T-helper 1 cell treated with Interleukin-12 subunit alpha and Interleukin-12 subunit beta and Interleukin-4 antibody, amounts not matched to agents 30 μg/mL and 1 μg/mL, for 36 hours (primary cell): ENCODE measurements at regions not wholly inside any gene's neighbourhood (a gene's known extent, or its start where the extent isn't known, plus 50 kb on each side); places are given as distances from the start of the nearest gene placed in this dataset.

Experiments
- H3K27ac Mint-ChIP-seq: one replicate; pipeline ENCODE4 v1.8.0; 2021; ENCODE audit warnings: mild to moderate bottlenecking, mixed read lengths
- H3K27me3 Mint-ChIP-seq: one replicate; pipeline ENCODE4 v1.8.0; 2021; ENCODE audit warnings: low read depth, mixed read lengths
- H3K36me3 Mint-ChIP-seq: one replicate; pipeline ENCODE4 v1.8.0; 2021; ENCODE audit warnings: low read depth, mixed read lengths
- H3K4me1 Mint-ChIP-seq: one replicate; pipeline ENCODE4 v1.8.0; 2021; ENCODE audit warnings: low read depth, mixed read lengths
- H3K4me3 Mint-ChIP-seq: one replicate; pipeline ENCODE4 v1.8.0; 2021; ENCODE audit warnings: mild to moderate bottlenecking, moderate library complexity, mixed read lengths
- H3K9me3 Mint-ChIP-seq: one replicate; pipeline ENCODE4 v1.8.0; 2021; ENCODE audit warnings: mixed read lengths

DNA sequence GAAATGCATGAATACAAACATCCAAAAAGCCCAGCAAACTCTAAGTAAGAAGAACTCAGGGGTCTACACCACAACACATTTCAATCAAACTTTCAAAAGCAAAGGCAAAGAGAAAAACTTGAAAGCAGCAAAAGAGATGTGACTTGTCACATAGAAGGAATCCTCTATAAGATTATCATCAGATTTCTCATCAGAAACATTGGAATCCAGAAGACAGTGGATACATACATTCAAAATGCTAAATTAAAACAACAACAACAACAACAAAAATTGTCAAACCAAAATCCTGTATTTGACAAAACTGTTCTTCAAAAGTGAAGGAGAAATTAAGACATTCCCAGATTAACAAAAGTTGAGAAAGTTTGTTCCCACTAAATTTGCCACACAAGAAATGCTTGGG, 362.7 kb downstream of the ZNF608 start:
- Mint-ChIP-seq H3K36me3 (no peaks in the 10 kb centered on the region), H3K9me3 (peaks cover 19% of the 10 kb centered on the region), H3K4me3 (no peak overlapping the region), H3K4me1 (no peaks in the 10 kb centered on the region), H3K27ac (no peak overlapping the region), H3K27me3 (no peaks in the 10 kb centered on the region)

DNA sequence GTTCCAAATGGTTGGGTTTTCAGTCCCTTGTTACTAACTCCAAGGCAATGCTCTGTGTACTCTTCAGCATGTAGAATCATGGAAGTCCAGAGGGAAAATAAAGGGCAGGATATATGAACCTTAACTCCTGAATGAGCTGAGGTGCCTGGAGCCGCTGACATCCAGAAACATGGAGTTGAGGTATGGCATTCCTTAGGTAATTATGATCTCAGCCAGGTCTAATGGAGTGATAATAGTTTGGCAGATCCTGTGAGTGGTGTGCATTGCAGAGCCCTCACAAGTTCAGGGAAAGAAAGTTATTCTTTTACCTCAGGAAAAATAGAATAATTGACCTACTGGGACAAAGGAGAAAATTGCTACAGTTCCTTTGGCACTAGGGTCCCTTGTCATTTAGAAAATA, 369.1 kb downstream of the ZNF608 start:
- H3K27me3 Mint-ChIP-seq, result no peaks in the 10 kb centered on the region
- peaks cover 8% of the 10 kb centered on the region for H3K9me3 Mint-ChIP-seq
- no peaks in the 10 kb centered on the region for H3K4me1 Mint-ChIP-seq
- no peak overlapping the region for H3K4me3 Mint-ChIP-seq
- no peak overlapping the region for H3K27ac Mint-ChIP-seq
- no peaks in the 10 kb centered on the region for H3K36me3 Mint-ChIP-seq

- H3K36me3 Mint-ChIP-seq, result no peaks in the 10 kb centered on the region
- no peaks in the 10 kb centered on the region for H3K9me3 Mint-ChIP-seq
- H3K4me3 Mint-ChIP-seq, result no peak overlapping the region
- H3K27ac Mint-ChIP-seq, result no peak overlapping the region
- no peaks in the 10 kb centered on the region for H3K27me3 Mint-ChIP-seq
- H3K4me1 Mint-ChIP-seq, result no peaks in the 10 kb centered on the region
These were observed 372.6 kb downstream of the ZNF608 start for GRCh38 chr5:124373883-124374282.

DNA sequence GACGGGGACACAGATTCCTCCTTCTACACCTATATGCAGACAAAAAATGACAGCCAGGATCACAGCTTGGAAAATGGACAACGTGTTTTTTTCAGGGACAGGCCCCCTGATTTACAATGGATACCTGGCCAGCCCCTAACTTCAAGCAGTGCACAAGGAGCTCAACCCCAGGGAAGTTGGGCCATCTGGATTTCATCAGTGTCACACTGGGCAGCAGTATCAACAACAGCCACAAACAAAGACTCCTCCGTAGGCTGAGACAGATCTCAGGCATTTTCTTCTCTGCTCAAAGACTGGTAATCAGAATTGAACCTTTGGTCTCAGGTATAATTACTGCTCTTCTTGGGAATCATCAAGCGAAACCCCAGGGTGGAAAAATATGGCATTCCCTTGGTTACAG, 374.0 kb downstream of the ZNF608 start:
- Mint-ChIP-seq H3K4me3 (no peak overlapping the region), H3K4me1 (no peaks in the 10 kb centered on the region), H3K27me3 (no peaks in the 10 kb centered on the region), H3K27ac (no peak overlapping the region), H3K9me3 (no peaks in the 10 kb centered on the region), H3K36me3 (no peaks in the 10 kb centered on the region)

DNA sequence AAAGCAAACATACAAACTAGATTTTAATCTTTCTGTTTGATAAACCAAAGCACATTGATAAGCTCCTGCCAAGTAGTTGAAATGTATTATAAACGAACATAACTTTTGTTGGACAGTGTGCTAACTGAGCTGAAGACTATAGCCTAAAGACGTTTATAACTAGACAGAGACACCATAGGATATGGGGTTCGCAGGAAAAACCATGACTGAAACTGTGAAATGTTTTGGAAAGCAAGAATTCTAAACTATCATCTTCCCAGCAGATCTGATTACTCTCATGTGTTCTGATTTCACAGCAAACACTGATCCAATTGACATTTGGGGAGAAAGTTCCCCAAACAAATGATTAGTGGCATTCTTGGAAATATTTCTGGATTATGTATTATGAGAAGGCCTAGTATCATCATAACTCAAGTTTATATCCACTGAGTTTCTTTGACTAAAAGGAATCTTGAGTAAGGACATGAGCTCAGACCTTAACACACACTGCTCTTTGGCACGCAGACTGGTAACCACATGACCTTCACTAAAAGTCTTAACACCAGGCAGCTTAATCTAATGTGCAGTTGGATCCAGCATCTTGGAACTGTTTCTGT, 375.2 kb downstream of the ZNF608 start:
- H3K36me3 Mint-ChIP-seq, result no peaks in the 10 kb centered on the region
- H3K27ac Mint-ChIP-seq, result no peak overlapping the region
- H3K9me3 Mint-ChIP-seq, result no peaks in the 10 kb centered on the region
- no peaks in the 10 kb centered on the region for H3K27me3 Mint-ChIP-seq
- H3K4me3 Mint-ChIP-seq, result no peak overlapping the region
- H3K4me1 Mint-ChIP-seq, result no peaks in the 10 kb centered on the region

DNA sequence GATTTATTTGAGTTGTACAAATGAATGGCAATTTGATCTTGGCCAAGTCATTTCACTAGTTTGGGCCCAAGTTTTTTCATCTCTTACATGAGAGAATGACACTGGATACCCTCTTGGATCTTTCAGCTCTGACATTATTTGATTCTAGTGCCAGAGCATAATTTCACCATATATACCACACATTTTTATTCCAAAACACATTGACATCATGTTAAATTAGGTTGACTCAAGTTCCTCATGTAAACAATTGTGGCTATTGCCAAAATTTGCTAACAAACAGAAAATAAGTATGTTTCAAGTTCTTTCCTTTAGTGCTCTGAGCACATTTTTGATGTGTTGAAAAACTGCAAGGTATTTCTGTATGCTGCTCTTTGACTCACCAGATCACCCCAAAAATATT, 375.8 kb downstream of the ZNF608 start:
- no peak overlapping the region for H3K27ac Mint-ChIP-seq
- no peaks in the 10 kb centered on the region for H3K27me3 Mint-ChIP-seq
- H3K4me3 Mint-ChIP-seq, result no peak overlapping the region
- H3K36me3 Mint-ChIP-seq, result no peaks in the 10 kb centered on the region
- H3K4me1 Mint-ChIP-seq, result no peaks in the 10 kb centered on the region
- H3K9me3 Mint-ChIP-seq, result no peaks in the 10 kb centered on the region

DNA sequence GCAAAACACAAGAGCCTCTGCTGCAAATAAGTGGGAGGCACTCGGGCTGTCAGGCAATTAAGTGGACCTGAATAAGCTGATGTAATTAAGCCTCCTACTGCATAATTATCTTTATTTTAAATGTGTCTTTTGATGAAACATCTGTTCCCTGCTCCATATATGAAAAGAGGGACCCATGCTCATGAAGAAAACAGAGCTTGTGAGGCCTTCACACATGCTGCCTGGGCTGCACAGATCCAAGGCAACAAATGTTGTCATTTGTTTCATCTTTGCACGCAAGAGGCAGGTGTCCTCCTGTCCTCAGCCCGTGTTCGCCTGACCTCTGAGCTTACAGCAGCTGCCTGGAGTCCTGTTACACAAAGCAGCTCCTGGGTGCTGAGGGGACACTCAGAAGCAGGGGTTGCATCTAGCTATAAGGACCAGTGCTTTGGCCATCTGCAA, 381.1 kb downstream of the ZNF608 start:
- no peak overlapping the region for H3K4me3 Mint-ChIP-seq
- H3K36me3 Mint-ChIP-seq, result no peaks in the 10 kb centered on the region
- H3K9me3 Mint-ChIP-seq, result no peaks in the 10 kb centered on the region
- no peak overlapping the region for H3K27ac Mint-ChIP-seq
- H3K4me1 Mint-ChIP-seq, result no peaks in the 10 kb centered on the region
- no peaks in the 10 kb centered on the region for H3K27me3 Mint-ChIP-seq

DNA sequence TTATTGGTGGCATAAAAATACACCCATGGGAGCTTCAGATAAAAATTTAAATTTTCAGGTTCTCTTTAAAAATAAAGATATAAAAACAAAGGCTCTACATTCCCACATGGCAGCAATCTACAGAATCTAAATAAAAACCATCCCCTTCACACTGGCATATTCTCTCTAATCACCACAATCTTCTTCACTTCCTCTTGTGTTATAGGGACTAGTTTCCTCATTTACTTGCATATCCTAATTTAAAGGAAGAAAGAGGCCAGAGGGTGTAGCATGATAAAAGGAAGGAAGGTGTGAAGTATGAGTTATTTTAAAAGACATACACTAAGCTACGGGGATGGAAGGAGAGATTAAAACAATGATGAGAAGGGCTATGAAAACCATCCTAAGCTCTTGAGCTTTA, 390.5 kb downstream of the ZNF608 start:
- Mint-ChIP-seq H3K4me1 (no peaks in the 10 kb centered on the region), H3K9me3 (peaks cover 9% of the 10 kb centered on the region), H3K27ac (no peak overlapping the region), H3K36me3 (no peaks in the 10 kb centered on the region), H3K4me3 (no peak overlapping the region), H3K27me3 (no peaks in the 10 kb centered on the region)

GRCh38 chr5:124353016-124353415, 393.4 kb downstream of the ZNF608 start:
- Mint-ChIP-seq H3K36me3 (no peaks in the 10 kb centered on the region), H3K4me1 (no peaks in the 10 kb centered on the region), H3K9me3 (peaks cover 5% of the 10 kb centered on the region), H3K4me3 (no peak overlapping the region), H3K27ac (no peak overlapping the region), H3K27me3 (no peaks in the 10 kb centered on the region)

DNA sequence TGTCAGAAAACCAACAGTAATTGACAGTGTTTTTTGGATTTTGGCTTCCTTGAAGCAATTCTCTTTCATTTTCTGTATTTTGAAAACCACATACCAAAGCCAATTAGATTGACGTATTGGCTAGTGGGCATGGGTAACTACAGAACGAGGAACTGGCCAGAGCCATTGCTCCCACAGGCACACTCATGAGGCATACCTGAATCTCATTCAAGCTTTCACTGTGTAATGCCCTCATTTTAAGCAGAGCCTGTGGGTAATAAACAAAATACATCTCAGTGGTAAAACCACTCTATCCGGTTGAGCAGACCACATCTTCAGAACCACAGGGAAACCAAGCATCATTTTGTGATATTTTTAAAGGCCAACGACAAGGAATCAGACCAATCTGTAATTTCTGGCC, 394.1 kb downstream of the ZNF608 start:
- no peaks in the 10 kb centered on the region for H3K36me3 Mint-ChIP-seq
- no peaks in the 10 kb centered on the region for H3K27me3 Mint-ChIP-seq
- peaks cover 5% of the 10 kb centered on the region for H3K9me3 Mint-ChIP-seq
- no peak overlapping the region for H3K4me3 Mint-ChIP-seq
- H3K4me1 Mint-ChIP-seq, result no peaks in the 10 kb centered on the region
- H3K27ac Mint-ChIP-seq, result no peak overlapping the region

DNA sequence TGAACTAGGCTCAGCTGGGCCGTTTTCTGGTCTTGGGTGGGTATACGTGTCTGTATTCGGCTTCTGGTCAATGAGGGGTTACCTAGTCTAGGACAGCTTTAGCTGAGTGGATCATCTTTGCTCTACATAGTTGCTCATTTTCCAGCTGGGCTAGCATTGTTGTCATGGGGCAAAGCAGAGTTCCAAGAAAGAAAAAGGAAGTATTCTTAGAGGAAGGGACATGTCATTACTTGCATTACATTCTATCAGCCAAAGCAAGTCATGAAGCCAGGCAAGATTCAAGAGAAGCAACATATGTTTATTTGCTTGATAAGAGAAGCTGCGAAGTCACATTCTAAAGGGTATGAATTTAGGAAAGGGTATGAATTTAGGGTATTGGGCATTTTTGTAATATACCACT, 396.5 kb downstream of the ZNF608 start:
- Mint-ChIP-seq H3K9me3 (no peaks in the 10 kb centered on the region), H3K4me1 (no peaks in the 10 kb centered on the region), H3K36me3 (no peaks in the 10 kb centered on the region), H3K4me3 (no peak overlapping the region), H3K27ac (no peak overlapping the region), H3K27me3 (no peaks in the 10 kb centered on the region)

DNA sequence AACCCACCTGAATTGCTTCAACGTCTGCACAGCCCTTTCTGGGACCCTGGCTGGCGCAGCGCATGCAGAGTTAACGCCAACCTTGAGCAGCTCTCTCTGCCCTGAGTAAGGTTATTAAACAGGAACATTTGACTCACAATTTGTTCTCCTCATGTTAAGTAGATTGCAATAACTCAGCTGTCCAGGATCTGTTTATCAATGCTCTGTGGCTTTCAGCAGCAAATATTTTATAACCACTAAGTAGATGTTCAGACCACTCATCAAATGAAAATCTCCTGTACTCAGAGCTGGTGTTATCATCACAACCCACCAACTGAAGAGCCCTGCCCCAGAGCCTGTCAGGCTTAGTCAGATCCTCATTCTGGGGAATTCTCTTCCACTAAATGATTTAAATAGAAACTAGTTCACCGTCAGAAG, 403.0 kb downstream of the ZNF608 start:
- Mint-ChIP-seq H3K36me3 (no peaks in the 10 kb centered on the region), H3K4me3 (no peak overlapping the region), H3K27me3 (no peaks in the 10 kb centered on the region), H3K27ac (no peak overlapping the region), H3K4me1 (no peaks in the 10 kb centered on the region), H3K9me3 (no peaks in the 10 kb centered on the region)

- Mint-ChIP-seq H3K4me1 (no peaks in the 10 kb centered on the region), H3K36me3 (no peaks in the 10 kb centered on the region), H3K27ac (no peak overlapping the region), H3K27me3 (no peaks in the 10 kb centered on the region), H3K4me3 (no peak overlapping the region), H3K9me3 (no peaks in the 10 kb centered on the region)
These were observed 403.5 kb downstream of the ZNF608 start for GRCh38 chr5:124342986-124343385.

GRCh38 chr5:124342584-124342983, 403.9 kb downstream of the ZNF608 start:
- H3K4me3 Mint-ChIP-seq, result no peak overlapping the region
- H3K27ac Mint-ChIP-seq, result no peak overlapping the region
- no peaks in the 10 kb centered on the region for H3K27me3 Mint-ChIP-seq
- no peaks in the 10 kb centered on the region for H3K4me1 Mint-ChIP-seq
- H3K36me3 Mint-ChIP-seq, result no peaks in the 10 kb centered on the region
- no peaks in the 10 kb centered on the region for H3K9me3 Mint-ChIP-seq

GRCh38 chr5:124342027-124342471, 404.4 kb downstream of the ZNF608 start:
- H3K4me1 Mint-ChIP-seq, result no peaks in the 10 kb centered on the region
- H3K36me3 Mint-ChIP-seq, result no peaks in the 10 kb centered on the region
- no peaks in the 10 kb centered on the region for H3K27me3 Mint-ChIP-seq
- no peaks in the 10 kb centered on the region for H3K9me3 Mint-ChIP-seq
- no peak overlapping the region for H3K27ac Mint-ChIP-seq
- no peak overlapping the region for H3K4me3 Mint-ChIP-seq
